Breast epithelium (tissue), 3 donors: ENCODE measurements at regions not wholly inside any gene's neighbourhood (a gene's known extent, or its start where the extent isn't known, plus 50 kb on each side); places are given as distances from the start of the nearest gene placed in this dataset.
"Not testable (repeated sequence)": the region's sequence is repeated elsewhere in the genome, so short reads cannot be mapped to it uniquely, and the experiment has no call there.

Experiments
- POLR2A ChIP-seq: fragments of 450-650 bp; IDR thresholded peaks from one replicate; pipeline ENCODE4 v1.6.1; 2016; ENCODE audit warnings: antibody characterized with exemption, mild to moderate bottlenecking, moderate library complexity
- POLR2AphosphoS5 ChIP-seq, 3 donors: sonication (generic); formaldehyde crosslinking; IDR thresholded peaks; one replicate each; pipeline ENCODE4 v1.6.1; 2017; ENCODE audit warnings: antibody characterized with exemption in 3 of 3
- TF ChIP-seq, protein P1 (sequence below), 3 donors: fragments of 450-650 bp; IDR thresholded peaks; one replicate each; pipeline ENCODE4 v1.5.1; 2016 to 2017; ENCODE audit warnings: antibody characterized with exemption in 3 of 3, mild to moderate bottlenecking in 3 of 3, moderate library complexity in 3 of 3

DNA sequence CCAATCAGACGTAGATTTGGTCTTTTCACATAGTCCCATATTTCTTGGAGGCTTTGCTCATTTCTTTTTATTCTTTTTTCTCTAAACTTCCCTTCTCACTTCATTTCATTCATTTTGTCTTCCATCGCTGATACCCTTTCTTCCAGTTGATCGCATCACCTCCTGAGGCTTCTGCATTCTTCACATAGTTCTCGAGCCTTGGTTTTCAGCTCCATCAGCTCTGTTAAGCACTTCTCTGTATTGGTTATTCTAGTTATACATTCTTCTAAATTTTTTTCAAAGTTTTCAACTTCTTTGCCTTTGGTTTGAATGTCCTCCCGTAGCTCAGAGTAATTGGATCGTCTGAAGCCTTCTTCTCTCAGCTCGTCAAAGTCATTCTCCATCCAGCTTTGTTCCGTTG is 250.5 kb downstream of the MDFIC start:
- TF ChIP-seq POLR2A; POLR2AphosphoS5 (IDR thresholded peaks at IDR 0.05): not testable (repeated sequence)
- TF ChIP-seq, protein P1, sequence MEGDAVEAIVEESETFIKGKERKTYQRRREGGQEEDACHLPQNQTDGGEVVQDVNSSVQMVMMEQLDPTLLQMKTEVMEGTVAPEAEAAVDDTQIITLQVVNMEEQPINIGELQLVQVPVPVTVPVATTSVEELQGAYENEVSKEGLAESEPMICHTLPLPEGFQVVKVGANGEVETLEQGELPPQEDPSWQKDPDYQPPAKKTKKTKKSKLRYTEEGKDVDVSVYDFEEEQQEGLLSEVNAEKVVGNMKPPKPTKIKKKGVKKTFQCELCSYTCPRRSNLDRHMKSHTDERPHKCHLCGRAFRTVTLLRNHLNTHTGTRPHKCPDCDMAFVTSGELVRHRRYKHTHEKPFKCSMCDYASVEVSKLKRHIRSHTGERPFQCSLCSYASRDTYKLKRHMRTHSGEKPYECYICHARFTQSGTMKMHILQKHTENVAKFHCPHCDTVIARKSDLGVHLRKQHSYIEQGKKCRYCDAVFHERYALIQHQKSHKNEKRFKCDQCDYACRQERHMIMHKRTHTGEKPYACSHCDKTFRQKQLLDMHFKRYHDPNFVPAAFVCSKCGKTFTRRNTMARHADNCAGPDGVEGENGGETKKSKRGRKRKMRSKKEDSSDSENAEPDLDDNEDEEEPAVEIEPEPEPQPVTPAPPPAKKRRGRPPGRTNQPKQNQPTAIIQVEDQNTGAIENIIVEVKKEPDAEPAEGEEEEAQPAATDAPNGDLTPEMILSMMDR (IDR thresholded peaks at IDR 0.05) = not testable (repeated sequence)
